Forelimb muscle (tissue), 1 donor: ENCODE measurements at regions not wholly inside any gene's neighbourhood (a gene's known extent, or its start where the extent isn't known, plus 50 kb on each side); places are given as distances from the start of the nearest gene placed in this dataset.

Source experiments
- DNase-seq: peaks from one replicate; pipeline ENCODE4 v3.0.0-alpha.2; 2013; ENCODE audit warnings: low read depth

DNA sequence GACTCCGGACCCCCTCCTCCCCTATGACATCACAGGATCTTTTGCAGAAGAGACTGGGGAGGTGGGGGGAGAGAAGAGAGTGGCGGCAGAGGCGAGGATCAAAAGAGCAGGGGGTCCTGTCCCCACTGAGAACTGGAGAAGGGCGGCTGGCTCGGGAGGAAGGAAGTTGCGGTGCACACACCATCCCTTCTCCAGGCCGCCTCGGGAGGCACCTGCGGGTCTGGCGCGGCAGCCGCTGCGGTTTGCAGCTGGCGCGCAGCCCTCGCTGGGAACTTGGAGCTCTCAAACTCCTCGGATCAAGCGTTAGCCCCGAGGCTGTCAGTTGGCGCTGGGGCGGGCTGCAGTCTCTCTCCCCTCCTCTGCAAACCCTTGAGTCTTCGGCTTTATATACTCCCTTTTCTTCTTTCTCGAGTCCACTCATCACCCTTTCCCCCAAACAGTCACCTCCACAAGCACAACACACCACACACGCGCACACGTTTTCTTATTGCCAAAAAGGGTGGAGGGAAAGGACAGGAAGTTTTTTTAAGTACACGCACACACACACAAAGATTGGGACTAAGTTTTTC lies 180.7 kb downstream of the TBXT start:
- DNase-seq: no peak

DNA sequence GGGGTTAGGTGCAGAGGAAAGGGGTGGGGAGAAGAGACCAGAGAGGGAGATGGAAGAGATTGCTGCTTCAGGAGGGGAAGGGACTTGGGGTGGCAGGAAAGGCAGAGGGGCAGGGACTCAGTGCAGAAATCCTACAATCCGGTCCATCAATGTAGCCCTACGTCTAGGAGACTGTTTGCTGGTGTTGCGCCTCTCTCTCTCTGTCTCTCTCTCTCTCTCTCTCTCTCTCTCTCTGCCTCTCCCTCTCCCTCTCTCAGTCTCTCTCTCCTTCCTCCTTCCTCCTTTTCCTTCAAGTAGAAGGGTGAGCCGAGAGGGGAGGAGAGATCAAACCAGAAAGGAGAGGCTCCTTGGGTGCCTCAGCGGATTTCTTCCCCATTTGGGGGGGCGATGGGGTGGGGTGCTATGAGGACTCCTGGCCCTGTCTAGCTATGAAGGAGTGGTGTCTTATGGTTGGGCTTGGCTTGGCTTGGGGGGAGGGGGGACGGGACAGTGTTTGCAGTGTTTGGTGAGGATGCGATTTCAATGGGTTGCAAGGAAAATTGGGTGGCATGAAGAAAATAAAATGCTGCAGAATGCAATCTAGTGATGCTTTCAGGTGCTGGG lies 181.2 kb downstream of the TBXT start:
- DNase-seq: no peak

DNA sequence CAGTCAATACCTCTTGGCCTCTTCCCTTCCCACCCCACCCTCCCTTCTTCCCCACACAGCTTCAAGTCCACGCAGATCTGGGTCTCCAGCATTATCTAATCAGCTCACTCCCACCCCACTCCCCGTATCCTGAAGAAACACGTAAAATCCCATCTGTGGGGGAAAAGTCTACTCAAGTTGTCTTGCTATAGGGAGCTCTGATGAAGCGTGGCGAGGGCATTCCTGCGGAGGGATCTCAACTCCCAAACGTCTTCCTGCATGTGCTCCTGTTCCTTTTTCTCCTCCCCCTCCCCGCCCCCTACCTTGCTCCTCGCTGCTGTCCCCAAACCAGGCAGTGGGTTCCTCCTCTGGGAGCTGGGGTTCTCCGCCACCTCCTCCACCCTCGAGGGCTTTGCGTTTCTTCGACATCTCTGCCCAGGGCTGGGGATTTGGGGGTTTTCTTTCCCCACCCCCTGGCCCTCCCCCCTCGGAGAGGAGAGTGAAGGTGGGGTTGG lies 181.8 kb downstream of the TBXT start:
- DNase-seq: no peak

DNA sequence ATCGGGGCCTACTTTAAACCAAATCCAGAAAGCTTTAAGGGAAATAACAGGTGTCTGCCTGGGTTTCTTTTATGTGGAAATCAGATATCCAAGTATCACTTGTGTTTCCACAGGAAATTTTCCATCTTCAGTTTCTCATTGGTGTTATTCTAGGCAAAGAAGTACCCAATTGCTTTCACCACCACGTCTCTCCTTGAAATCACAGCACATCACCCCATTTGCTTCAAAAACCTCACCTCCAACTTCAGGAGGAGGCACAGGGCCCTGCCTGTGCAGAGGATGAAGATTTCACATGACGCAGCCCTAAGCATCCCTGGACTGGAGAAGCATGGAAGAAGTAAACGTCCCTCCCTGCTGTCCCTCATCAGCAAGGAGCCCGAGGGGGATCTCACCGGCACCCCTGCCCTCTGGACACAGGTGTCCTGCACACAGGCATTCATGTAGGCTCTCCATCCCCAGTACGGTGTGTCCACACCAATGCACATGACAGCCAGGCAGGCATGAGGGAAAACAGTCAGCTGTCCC lies 182.3 kb downstream of the TBXT start:
- DNase-seq: no peak

DNA sequence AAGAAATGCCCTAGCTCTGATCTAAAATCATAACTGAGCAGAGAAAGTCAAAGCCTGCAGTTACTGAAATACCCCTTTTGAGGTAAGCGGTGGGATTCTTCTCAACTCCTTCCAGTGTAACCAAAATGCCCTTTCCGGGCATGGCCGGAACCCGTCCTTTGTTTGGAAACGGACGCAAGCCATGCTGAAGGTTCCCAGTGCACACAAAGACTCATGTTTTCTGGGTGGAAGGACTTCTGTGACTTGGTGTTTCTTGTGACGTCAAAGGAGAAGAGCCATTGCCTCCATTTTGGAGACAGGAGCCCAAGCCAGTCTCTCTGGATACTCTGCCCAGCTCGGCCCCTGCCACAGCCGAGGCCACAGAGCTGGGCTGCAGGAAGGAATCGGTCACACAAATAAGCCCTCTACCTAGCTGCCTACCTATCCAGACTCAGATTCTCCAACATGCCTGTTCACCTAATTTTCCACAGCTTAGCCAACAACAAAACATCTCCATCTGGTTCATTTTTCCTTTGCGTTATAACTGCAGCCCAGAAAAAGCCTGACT lies 182.8 kb downstream of the TBXT start:
- no peak for DNase-seq

DNA sequence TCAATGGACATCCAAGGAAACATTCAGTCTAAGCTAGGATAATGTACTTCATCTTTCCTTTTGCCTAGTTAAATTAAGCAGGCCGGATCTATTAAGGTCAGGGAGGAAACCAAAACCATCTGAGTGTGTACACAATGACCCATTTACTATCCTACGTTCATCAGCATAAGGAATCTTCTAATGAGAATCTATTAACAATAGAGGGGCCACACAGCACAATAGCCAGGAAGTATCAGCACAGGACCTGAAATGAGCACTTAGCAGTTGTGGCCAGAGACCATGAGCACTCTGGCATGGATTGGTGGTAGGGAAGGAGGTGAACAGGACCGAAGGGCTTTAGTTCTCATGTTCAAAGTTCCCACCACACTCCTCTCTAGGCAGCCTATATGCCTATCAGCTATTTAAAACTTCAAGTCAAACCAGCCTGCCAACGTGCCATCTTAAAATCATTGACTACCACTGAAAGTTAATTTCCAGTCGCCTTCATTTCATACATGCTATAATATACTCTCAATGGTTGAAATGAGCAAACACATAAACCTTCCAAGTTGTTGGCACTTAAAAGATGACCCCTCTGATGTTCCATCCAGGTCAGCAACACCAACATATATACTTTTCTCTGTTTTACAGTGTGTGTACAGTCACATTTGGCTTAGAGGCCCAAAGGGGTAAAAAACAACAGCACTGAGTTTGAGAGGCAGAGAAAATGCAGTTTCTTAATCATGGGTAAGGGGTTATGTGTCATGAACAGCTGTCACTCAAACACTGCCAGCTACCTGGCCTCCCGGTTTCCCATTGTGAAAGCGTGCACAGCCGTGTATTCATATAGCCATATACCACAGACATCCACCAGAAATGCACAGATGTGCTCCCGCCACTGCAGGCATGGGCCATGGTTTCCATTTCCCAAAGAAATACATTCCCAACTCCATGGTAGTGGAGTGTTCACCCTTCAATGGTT lies 184.3 kb downstream of the TBXT start:
- no peak for DNase-seq

DNA sequence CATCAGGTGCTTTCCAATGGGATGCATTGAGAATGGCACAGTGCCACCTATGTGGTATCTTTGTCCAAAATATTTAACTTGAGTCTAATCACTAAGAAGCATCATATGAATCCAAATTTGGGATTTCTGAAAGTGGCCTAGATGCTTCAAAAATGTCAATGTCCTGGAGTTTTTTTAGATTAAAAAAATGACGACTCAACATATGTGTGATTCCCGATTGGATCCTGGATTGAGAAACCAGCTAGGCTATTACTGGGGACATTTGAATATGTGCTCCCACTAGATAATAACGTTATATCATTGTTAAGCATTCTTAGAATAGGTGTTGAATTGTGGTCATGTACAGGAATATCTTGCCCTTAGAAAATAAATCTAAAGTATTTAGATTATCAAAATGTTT lies 189.2 kb downstream of the TBXT start:
- no peak for DNase-seq

DNA sequence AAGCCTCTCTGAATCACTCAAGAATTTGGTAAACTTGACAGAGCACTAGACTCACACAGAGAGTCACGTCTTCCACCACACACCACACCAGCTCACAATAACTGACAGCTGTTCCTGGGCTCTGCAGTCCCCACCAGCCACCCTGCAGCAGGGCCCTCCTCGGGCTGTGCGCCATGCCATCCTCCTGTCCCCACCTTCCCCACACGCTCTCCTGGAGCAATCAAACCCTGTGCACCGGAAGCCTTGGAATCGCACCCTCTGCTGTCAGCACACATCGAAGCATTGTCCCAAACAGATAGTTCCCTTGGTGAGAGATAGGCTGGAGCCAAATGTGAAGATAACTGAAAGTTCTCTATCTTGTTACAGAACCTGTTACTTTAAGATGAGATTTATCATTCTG lies 191.0 kb downstream of the TBXT start:
- no peak for DNase-seq

DNA sequence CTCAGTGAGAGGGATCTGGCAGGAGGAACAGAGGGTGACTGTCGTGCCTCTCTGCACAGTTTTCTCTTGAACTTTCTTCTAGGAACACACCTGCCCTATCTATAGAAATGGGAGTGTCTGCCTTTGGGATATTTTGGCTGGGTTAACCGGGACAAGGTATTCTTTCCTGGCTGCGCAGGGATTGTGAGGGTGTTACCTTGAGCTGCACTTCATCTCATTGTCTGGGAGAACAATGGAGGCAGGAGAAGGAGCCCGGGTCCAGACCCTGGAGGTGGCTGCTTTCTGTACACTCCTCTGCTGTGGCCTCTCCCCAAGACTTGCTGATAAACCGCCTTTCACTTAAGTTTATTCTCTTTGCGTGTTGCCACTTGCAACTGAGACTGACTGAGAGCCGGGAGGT lies 192.8 kb downstream of the TBXT start:
- DNase-seq: no peak

DNA sequence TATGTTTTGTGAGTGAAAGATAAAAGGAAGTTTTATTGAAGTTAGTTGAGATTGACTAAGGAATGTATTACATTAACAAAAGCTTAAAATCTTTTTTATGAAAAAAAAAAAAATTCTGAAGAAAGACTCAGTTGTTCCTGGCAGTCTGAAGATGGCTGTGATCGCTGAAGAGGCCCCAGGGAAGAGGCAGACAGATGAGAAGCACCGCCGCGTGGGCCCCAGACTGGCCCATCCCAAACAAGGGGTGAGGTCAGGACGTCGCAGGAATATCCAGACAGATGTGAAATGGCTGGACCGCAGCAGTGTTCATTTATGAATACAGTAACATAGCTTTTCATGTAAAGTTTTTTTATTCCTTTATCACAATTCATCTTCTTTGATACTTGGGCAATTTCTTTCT lies 194.2 kb downstream of the TBXT start:
- DNase-seq: no peak

DNA sequence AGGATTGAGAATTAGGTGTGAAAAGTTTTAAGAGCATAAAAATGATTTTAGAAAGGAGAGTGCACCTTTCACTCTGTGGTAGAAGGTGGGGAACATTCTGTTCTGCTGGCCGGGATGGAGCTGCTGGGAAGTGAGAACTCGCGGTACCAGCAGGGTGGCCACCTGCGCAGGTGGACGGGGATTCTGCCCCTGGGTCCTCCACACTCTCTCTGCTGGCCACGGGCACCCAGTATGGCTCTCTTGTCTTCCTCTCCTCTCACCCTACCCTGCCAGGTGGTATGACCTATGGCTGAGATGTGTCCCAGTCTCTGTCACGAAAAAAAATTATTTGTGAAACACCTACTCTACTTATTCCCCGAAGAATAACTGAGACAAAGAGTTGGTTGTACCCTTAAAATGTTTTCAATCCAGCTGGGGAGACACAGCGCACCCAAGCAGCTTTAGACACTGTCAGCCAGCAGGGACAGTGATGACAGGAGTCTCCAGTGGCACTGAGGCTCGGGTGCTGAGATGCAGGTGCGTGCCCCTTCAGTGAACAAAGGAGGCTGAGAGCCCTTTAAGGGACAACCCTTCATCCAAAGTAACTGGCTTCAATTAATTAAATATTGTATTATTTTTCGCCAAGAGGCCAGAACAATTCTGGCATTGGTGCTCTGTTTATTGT lies 195.4 kb downstream of the TBXT start:
- DNase-seq: no peak

DNA sequence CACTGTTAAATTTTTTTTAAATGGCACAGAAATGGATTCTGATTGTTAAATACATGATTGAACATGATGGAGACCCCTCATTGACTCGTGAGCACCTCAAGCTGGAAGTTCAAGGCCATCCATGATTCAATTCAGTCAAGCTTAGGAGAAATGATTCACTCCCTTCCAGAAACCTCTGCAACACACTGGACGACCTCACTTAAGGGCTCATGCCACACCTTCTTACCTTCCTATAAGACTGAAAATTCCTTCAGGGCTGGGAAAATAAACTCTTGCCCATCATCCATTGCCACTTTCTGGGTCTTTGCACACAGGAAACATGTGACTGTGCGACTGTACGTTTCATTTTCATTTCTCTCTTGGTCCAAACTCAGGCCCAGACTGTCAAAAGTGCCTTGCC lies 196.4 kb downstream of the TBXT start:
- no peak for DNase-seq

DNA sequence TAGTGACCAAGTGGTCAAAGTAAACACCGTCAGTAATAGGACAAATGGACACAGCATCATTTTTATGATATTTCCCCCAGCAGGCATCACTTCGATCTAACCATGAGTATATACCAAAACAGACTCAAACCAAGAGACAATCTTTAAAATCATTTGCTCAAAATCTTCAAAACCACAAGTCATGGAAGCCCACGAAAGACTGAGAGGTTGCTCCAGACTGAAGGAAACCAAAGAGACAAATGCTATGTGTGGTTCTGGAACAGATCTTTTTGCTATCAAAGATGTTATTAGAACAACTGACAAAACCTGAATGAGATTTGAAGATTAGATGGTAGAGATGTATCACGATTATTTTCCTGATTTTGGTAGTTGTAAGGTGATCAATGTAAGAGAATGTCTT lies 197.7 kb downstream of the TBXT start:
- DNase-seq: no peak

DNA sequence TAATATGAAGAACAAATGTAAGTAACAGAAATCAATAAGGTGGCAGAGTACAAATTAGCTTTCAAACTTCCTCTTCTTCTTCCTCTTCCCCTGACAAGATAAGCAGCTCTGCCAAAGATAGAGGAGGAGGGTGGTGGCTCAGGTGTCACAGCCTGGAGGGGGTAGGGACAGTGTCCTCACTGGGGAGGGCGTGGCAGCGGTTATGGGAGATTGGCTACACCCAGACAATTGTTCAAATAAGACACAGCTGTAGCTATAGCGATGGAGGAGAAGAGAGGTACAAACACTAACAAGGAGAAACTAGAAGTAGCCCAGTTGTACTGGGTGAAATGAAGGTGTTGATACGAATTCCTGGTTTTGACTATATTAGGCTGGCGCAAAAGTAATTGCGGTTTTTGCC lies 198.5 kb downstream of the TBXT start:
- DNase-seq: no peak

DNA sequence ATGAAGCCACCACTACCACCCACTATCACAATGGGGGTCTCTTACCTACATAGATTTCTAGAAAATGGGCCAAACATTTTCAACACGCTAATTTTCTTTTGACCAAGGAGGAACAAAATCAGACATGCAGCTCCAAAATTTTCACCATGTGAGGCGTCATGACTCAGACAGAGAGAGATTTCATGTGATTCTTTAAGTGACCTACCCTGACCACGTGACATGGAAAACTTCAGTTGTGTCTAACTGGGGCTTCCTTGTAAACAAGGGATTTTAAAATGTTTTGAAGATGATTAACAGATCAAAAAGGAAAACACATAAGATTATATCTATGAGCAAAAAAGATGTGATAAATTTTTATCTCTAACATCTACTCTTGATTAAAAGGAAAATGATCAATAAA lies 199.2 kb downstream of the TBXT start:
- no peak for DNase-seq

DNA sequence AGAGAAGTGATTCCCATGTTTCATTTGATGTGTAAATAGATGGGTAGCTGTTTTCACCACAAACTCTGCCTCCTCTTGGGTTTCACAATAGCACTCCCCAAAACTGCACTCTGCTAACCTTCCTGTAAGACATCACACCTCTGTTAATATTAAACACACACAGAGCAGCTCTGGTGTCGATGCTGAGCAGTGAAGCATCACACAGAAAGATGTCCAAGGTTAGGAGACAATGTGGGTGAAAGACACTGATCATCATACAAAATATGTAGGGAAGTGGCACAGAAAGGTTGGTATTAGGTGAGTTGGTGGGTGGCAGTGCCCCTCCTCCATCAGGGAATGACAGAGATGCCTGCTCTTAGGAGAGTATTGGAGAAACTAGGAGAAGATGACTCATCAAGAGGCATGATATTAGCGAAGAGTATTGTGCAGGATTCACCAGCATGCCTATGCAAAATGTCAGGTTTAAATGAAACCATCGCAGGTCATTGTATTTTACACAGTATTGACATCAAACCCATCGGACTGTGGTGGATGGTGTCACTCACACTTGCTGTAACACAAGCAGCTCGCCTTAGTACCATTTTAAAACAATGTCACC lies 199.7 kb downstream of the TBXT start:
- no peak for DNase-seq

DNA sequence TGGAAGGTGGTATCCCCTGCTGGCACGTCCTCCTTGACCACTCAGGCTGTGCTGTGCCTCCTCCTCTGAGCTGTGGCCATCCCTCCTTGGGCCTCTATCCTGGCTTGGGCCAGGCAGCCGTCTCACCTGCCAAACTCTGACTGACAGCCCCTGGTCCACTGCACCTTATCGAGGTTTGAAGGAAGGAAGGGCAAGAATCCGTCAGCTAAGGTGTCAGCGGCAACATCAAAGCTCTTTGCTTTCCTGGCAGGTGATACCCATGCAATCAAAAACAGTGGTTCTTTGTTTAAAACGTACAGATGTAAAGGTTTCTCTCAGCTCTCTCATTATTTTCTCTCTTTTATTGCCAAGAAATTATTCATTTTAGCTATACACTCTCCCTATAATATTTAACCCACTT lies 203.9 kb downstream of the TBXT start:
- no peak for DNase-seq

DNA sequence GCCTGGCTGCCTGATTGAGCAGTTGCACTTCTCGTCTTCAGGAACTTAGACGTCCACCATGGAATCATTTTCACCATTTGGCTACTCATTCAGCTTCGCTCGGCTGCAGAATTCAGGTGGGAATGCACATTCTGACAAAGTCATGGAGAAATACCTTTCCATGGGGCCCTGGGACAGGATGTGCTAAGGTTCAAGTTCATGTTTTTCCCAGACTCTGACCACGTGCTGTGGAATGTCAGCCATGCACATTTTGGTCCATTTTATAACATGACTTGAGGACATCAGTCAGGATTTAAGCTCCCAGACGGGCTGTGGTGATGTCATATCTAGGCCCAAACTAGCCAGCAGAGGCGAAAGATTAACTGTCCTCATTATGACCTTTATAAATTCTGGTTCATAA lies 205.3 kb downstream of the TBXT start:
- no peak for DNase-seq

DNA sequence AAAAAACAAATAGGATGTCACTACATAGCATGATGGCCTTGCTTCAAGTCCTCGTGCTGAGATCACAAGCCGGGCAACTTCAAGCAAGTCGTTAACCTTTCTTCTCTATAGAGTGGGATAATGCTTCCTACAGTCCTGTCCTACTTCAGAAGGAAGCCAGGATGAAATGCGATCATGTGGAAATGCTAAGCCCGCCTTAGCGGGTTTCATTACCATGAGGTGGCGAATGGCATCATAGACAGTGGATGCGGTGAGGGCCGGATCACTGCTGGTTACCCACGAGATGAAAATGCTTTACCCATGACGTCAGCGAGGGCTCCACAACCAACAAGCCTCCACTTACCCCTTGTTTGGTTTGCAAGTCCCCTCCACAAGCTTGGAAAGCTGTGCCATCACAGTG lies 206.4 kb downstream of the TBXT start:
- no peak for DNase-seq

DNA sequence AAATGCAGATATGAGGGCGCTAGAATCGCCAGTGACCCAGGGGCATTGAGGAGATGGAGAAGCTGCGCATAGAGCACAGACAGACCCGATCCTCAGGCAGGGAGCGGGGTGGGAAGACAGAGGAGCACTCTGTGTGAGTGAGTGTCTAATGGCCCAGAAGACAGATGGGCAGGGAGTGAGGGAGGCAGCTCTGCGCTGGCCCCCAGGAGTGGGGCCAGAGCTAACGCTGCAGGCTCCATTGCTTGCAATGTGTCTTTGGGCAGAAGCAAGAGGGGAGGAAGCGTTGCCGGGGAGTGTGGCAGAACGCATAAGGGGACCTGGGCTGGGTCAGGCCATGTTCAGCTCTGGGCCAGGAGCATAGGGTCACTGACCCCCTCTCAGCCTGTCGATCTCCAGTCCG lies 207.0 kb downstream of the TBXT start:
- DNase-seq: no peak

DNA sequence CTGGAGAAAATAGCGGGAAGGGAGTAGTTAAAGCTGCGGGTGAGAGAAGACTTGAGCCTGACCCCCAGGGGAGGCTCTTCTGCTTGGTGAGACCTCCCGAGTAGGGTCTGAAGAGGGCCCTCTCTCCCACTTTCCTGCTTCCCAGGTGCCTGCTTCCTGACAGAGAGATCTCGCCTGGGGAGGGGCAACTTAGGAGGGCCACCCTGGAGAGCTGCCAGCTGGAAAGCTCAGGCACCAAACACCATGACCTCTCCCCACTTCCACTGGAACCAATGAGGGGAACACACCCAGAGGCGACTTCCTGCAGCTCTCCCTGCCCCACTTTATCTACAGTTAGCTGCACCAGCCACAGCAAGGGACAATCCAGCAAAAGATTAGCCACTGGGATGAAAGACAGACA lies 208.0 kb downstream of the TBXT start:
- no peak for DNase-seq
